HG03039 (cell line): ENCODE measurements at regions not wholly inside any gene's neighbourhood (a gene's known extent, or its start where the extent isn't known, plus 50 kb on each side); places are given as distances from the start of the nearest gene placed in this dataset.

Experiments
- ATAC-seq: cut with Tn5 transposase; IDR thresholded peaks from one replicate; pipeline ENCODE4 v1.9.1; 2021; ENCODE audit warnings: mild to moderate bottlenecking, moderate library complexity; ENCODE audit not compliant: unreplicated experiment

GRCh38 chr1:177589166-177589565 is 380.7 kb downstream of the SEC16B start:
- no peak for ATAC-seq

- ATAC-seq = no peak
Observed at GRCh38 chr1:177586429-177586828, 383.4 kb downstream of the SEC16B start.

GRCh38 chr1:177585302-177586220 is 384.3 kb downstream of the SEC16B start:
- ATAC-seq = no peak

GRCh38 chr1:177573901-177574300 is 396.0 kb downstream of the SEC16B start:
- ATAC-seq = no peak

GRCh38 chr1:177571485-177572076 is 398.3 kb downstream of the SEC16B start:
- no peak for ATAC-seq

- no peak for ATAC-seq
Observed at GRCh38 chr1:177571076-177571475, 398.8 kb downstream of the SEC16B start.

- ATAC-seq = no peak
Observed at GRCh38 chr1:177569476-177569875, 398.7 kb downstream of the BRINP2 start.

GRCh38 chr1:177568622-177569021 is 397.9 kb downstream of the BRINP2 start:
- no peak for ATAC-seq

GRCh38 chr1:177567393-177567792 is 396.6 kb downstream of the BRINP2 start:
- ATAC-seq = no peak

GRCh38 chr1:177566495-177566894 is 395.7 kb downstream of the BRINP2 start:
- no peak for ATAC-seq

GRCh38 chr1:177561436-177561835 is 390.7 kb downstream of the BRINP2 start:
- no peak for ATAC-seq

- no peak for ATAC-seq
Observed at GRCh38 chr1:177558372-177558771, 387.6 kb downstream of the BRINP2 start.

GRCh38 chr1:177556163-177556562 is 385.4 kb downstream of the BRINP2 start:
- ATAC-seq = no peak

- no peak for ATAC-seq
Observed at GRCh38 chr1:177547200-177547599, 376.4 kb downstream of the BRINP2 start.

- no peak for ATAC-seq
Observed at GRCh38 chr1:177546346-177546745, 375.6 kb downstream of the BRINP2 start.

GRCh38 chr1:177526201-177526600 is 355.4 kb downstream of the BRINP2 start:
- no peak for ATAC-seq

GRCh38 chr1:177525176-177525575 is 354.4 kb downstream of the BRINP2 start:
- no peak for ATAC-seq

GRCh38 chr1:177517546-177517945 is 346.8 kb downstream of the BRINP2 start:
- no peak for ATAC-seq

- no peak for ATAC-seq
Observed at GRCh38 chr1:177514207-177514606, 343.4 kb downstream of the BRINP2 start.

- ATAC-seq = no peak
Observed at GRCh38 chr1:177511036-177511435, 340.3 kb downstream of the BRINP2 start.

GRCh38 chr1:177505905-177506590 is 335.3 kb downstream of the BRINP2 start:
- no peak for ATAC-seq

- no peak for ATAC-seq
Observed at GRCh38 chr1:177495878-177496277, 325.1 kb downstream of the BRINP2 start.
